Activated naive CD8-positive, alpha-beta T cell treated with anti-CD3 and anti-CD28 coated beads, Interleukin-2, amount 50 U/mL, for 24 hours (primary cell): ENCODE measurements at regions not wholly inside any gene's neighbourhood (a gene's known extent, or its start where the extent isn't known, plus 50 kb on each side); places are given as distances from the start of the nearest gene placed in this dataset.
"Not testable (repeated sequence)": the region's sequence is repeated elsewhere in the genome, so short reads cannot be mapped to it uniquely, and the experiment has no call there.

Source experiments
- ATAC-seq: fragments of 150-1000 bp; cut with Tn5 transposase; one replicate; pipeline ENCODE4 v1.10.0; 2021
- DNase-seq: peaks from one replicate; pipeline ENCODE4 v3.0.0; 2021
- H3K27ac Mint-ChIP-seq: one replicate; pipeline ENCODE4 v1.8.0; 2021; ENCODE audit warnings: mild to moderate bottlenecking, mixed read lengths
- H3K27me3 Mint-ChIP-seq: one replicate; pipeline ENCODE4 v1.8.0; 2021; ENCODE audit warnings: mixed read lengths
- H3K36me3 Mint-ChIP-seq: one replicate; pipeline ENCODE4 v1.8.0; 2021; ENCODE audit warnings: low read depth, mixed read lengths
- H3K4me1 Mint-ChIP-seq: one replicate; pipeline ENCODE4 v1.8.0; 2021; ENCODE audit warnings: mixed read lengths
- H3K4me3 Mint-ChIP-seq: one replicate; pipeline ENCODE4 v1.8.0; 2021; ENCODE audit warnings: mild to moderate bottlenecking, moderate library complexity, mixed read lengths
- H3K9me3 Mint-ChIP-seq: one replicate; pipeline ENCODE4 v1.8.0; 2021; ENCODE audit warnings: mixed read lengths

GRCh38 chr2:75432761-75433361 lies 127.9 kb downstream of the EVA1A start:
- Mint-ChIP-seq H3K36me3 (no peaks in the 10 kb centered on the region), H3K27me3 (peaks cover 11% of the 10 kb centered on the region), H3K4me3 (no peak overlapping the region), H3K4me1 (no peaks in the 10 kb centered on the region), H3K27ac (no peak overlapping the region), H3K9me3 (no peaks in the 10 kb centered on the region)
- no peak for DNase-seq
- ATAC-seq = no peak

GRCh38 chr2:75431763-75432162 lies 129.0 kb downstream of the EVA1A start:
- Mint-ChIP-seq H3K4me1 (no peaks in the 10 kb centered on the region), H3K36me3 (no peaks in the 10 kb centered on the region), H3K4me3 (no peak overlapping the region), H3K27me3 (peaks cover 15% of the 10 kb centered on the region), H3K27ac (no peak overlapping the region), H3K9me3 (no peaks in the 10 kb centered on the region)
- no peak for DNase-seq
- ATAC-seq = no peak

GRCh38 chr2:75431276-75431675 lies 129.5 kb downstream of the EVA1A start:
- Mint-ChIP-seq H3K27me3 (peaks cover 15% of the 10 kb centered on the region), H3K9me3 (no peaks in the 10 kb centered on the region), H3K4me1 (no peaks in the 10 kb centered on the region), H3K4me3 (no peak overlapping the region), H3K36me3 (no peaks in the 10 kb centered on the region), H3K27ac (no peak overlapping the region)
- no peak for ATAC-seq
- DNase-seq = no peak

- not testable (repeated sequence) for H3K27ac Mint-ChIP-seq, H3K9me3 Mint-ChIP-seq, DNase-seq, H3K4me3 Mint-ChIP-seq, H3K4me1 Mint-ChIP-seq, H3K36me3 Mint-ChIP-seq, ATAC-seq
- peaks cover 10% of the 10 kb centered on the region for H3K27me3 Mint-ChIP-seq
These were observed 130.3 kb downstream of the EVA1A start for GRCh38 chr2:75430449-75430848.

GRCh38 chr2:75428646-75429443 lies 131.9 kb downstream of the EVA1A start:
- no peaks in the 10 kb centered on the region for H3K4me1 Mint-ChIP-seq
- H3K27me3 Mint-ChIP-seq = peaks cover 8% of the 10 kb centered on the region
- DNase-seq (no peak), ATAC-seq (no peak)
- no peak overlapping the region for H3K4me3 Mint-ChIP-seq
- H3K9me3 Mint-ChIP-seq = no peaks in the 10 kb centered on the region
- H3K27ac Mint-ChIP-seq = no peak overlapping the region
- no peaks in the 10 kb centered on the region for H3K36me3 Mint-ChIP-seq

- Mint-ChIP-seq H3K4me3 (no peak overlapping the region), H3K4me1 (no peaks in the 10 kb centered on the region), H3K27me3 (peaks cover 6% of the 10 kb centered on the region), H3K36me3 (no peaks in the 10 kb centered on the region), H3K27ac (no peak overlapping the region), H3K9me3 (no peaks in the 10 kb centered on the region)
- ATAC-seq (no peak), DNase-seq (no peak)
These were observed 132.7 kb downstream of the EVA1A start for GRCh38 chr2:75428060-75428459.

GRCh38 chr2:75424936-75425619 lies 135.7 kb downstream of the EVA1A start:
- H3K27ac Mint-ChIP-seq = no peak overlapping the region
- no peaks in the 10 kb centered on the region for H3K9me3 Mint-ChIP-seq
- no peak for DNase-seq
- no peaks in the 10 kb centered on the region for H3K4me1 Mint-ChIP-seq
- peaks cover 6% of the 10 kb centered on the region for H3K27me3 Mint-ChIP-seq
- H3K4me3 Mint-ChIP-seq = no peak overlapping the region
- no peak for ATAC-seq
- no peaks in the 10 kb centered on the region for H3K36me3 Mint-ChIP-seq

GRCh38 chr2:75421986-75422385 lies 138.8 kb downstream of the EVA1A start:
- no peak overlapping the region for H3K27ac Mint-ChIP-seq
- no peak for DNase-seq
- no peak overlapping the region for H3K4me3 Mint-ChIP-seq
- no peaks in the 10 kb centered on the region for H3K9me3 Mint-ChIP-seq
- no peaks in the 10 kb centered on the region for H3K27me3 Mint-ChIP-seq
- H3K4me1 Mint-ChIP-seq = peaks cover 2% of the 10 kb centered on the region
- H3K36me3 Mint-ChIP-seq = no peaks in the 10 kb centered on the region
- ATAC-seq = no peak

- peaks cover 34% of the 10 kb centered on the region for H3K4me1 Mint-ChIP-seq
- peak; percentile 52 for ATAC-seq
- H3K27me3 Mint-ChIP-seq = no peaks in the 10 kb centered on the region
- peaks cover 7% of the 10 kb centered on the region for H3K9me3 Mint-ChIP-seq
- peak overlapping the region; percentile 55 for H3K27ac Mint-ChIP-seq
- H3K4me3 Mint-ChIP-seq = peak overlapping the region; percentile 69
- H3K36me3 Mint-ChIP-seq = peaks cover 9% of the 10 kb centered on the region
- DNase-seq = no peak
These were observed 144.1 kb downstream of the EVA1A start for GRCh38 chr2:75416420-75417342.

GRCh38 chr2:75415731-75416130 lies 145.0 kb downstream of the EVA1A start:
- no peak for DNase-seq
- Mint-ChIP-seq H3K36me3 (peaks cover 10% of the 10 kb centered on the region), H3K9me3 (peaks cover 10% of the 10 kb centered on the region), H3K27me3 (no peaks in the 10 kb centered on the region), H3K4me1 (peaks cover 34% of the 10 kb centered on the region), H3K4me3 (peak overlapping the region; percentile 69), H3K27ac (peak overlapping the region; percentile 4)
- ATAC-seq = no peak

GRCh38 chr2:75415111-75415626 lies 145.6 kb downstream of the EVA1A start:
- H3K27me3 Mint-ChIP-seq = no peaks in the 10 kb centered on the region
- H3K27ac Mint-ChIP-seq = no peak overlapping the region
- no peak for ATAC-seq
- H3K9me3 Mint-ChIP-seq = peaks cover 15% of the 10 kb centered on the region
- peaks cover 16% of the 10 kb centered on the region for H3K36me3 Mint-ChIP-seq
- H3K4me3 Mint-ChIP-seq = no peak overlapping the region
- H3K4me1 Mint-ChIP-seq = peaks cover 34% of the 10 kb centered on the region
- DNase-seq = no peak

- Mint-ChIP-seq H3K4me3 (no peak overlapping the region), H3K36me3 (peaks cover 20% of the 10 kb centered on the region), H3K27ac (no peak overlapping the region), H3K27me3 (no peaks in the 10 kb centered on the region), H3K4me1 (peaks cover 33% of the 10 kb centered on the region), H3K9me3 (peaks cover 19% of the 10 kb centered on the region)
- ATAC-seq = no peak
- no peak for DNase-seq
These were observed 149.2 kb downstream of the EVA1A start for GRCh38 chr2:75411574-75411973.

- Mint-ChIP-seq H3K4me1 (peaks cover 24% of the 10 kb centered on the region), H3K27me3 (no peaks in the 10 kb centered on the region), H3K4me3 (no peak overlapping the region), H3K27ac (no peak overlapping the region), H3K9me3 (peaks cover 19% of the 10 kb centered on the region), H3K36me3 (peaks cover 20% of the 10 kb centered on the region)
- DNase-seq (no peak), ATAC-seq (no peak)
These were observed 150.0 kb downstream of the EVA1A start for GRCh38 chr2:75410702-75411101.

GRCh38 chr2:75408771-75409170 lies 152.0 kb downstream of the EVA1A start:
- no peaks in the 10 kb centered on the region for H3K27me3 Mint-ChIP-seq
- H3K36me3 Mint-ChIP-seq = peaks cover 20% of the 10 kb centered on the region
- H3K4me3 Mint-ChIP-seq = no peak overlapping the region
- no peak overlapping the region for H3K27ac Mint-ChIP-seq
- ATAC-seq = no peak
- H3K4me1 Mint-ChIP-seq = peaks cover 6% of the 10 kb centered on the region
- H3K9me3 Mint-ChIP-seq = peaks cover 19% of the 10 kb centered on the region
- DNase-seq = no peak
